WTC11 (cell line): ENCODE measurements at regions not wholly inside any gene's neighbourhood (a gene's known extent, or its start where the extent isn't known, plus 50 kb on each side); places are given as distances from the start of the nearest gene placed in this dataset.

Experiments
- ATAC-seq: fragments of 200-7000 bp; cut with Tn5 transposase; 2 replicates; pipeline ENCODE4 v1.10.0; 2021; ENCODE audit warnings: mild to moderate bottlenecking, moderate library complexity
- CTCF ChIA-PET: fragments of 300-600 bp; sonication (Branson Sonifier 250); formaldehyde crosslinking; loops from one replicate; lab custom pipeline; 2021; ENCODE audit warnings: antibody characterized with exemption; lab: Charles Lee
- POLR2A ChIA-PET: fragments of 350-600 bp; sonication (Branson Sonifier 250); formaldehyde crosslinking; loops from one replicate; lab custom pipeline; 2021; ENCODE audit warnings: antibody characterized with exemption; lab: Charles Lee
- DNase-seq: peaks from one replicate; pipeline ENCODE4 v3.0.0; 2021; ENCODE audit warnings: low spot score
- H3K27ac Mint-ChIP-seq: 2 replicates; pipeline ENCODE4 v1.8.0; 2021; ENCODE audit warnings: mixed read lengths
- H3K27me3 Mint-ChIP-seq: 2 replicates; pipeline ENCODE4 v1.8.0; 2021; ENCODE audit warnings: low read depth, mild to moderate bottlenecking, moderate library complexity, mixed read lengths
- H3K36me3 Mint-ChIP-seq: 2 replicates; pipeline ENCODE4 v1.8.0; 2021; ENCODE audit warnings: mixed read lengths
- H3K4me1 Mint-ChIP-seq: 2 replicates; pipeline ENCODE4 v1.8.0; 2022; ENCODE audit warnings: mixed read lengths
- H3K4me3 Mint-ChIP-seq: 2 replicates; pipeline ENCODE4 v1.8.0; 2021; ENCODE audit warnings: mild to moderate bottlenecking, moderate library complexity, mixed read lengths
- H3K9me3 Mint-ChIP-seq: 2 replicates; pipeline ENCODE4 v1.8.0; 2021; ENCODE audit warnings: mixed read lengths
- ESRRA ChIP-seq: sonication (generic); formaldehyde crosslinking; IDR thresholded peaks from 2 replicates; pipeline ENCODE4 v1.8.1; 2022; ENCODE audit warnings: mild to moderate bottlenecking, missing genetic modification reagents, borderline replicate concordance
- FOXP4 ChIP-seq: sonication (generic); formaldehyde crosslinking; IDR thresholded peaks from 2 replicates; pipeline ENCODE4 v1.8.0; 2022; ENCODE audit warnings: mild to moderate bottlenecking, missing genetic modification reagents
- GRHL2 ChIP-seq: fragments of 250-450 bp; sonication (Bioruptor Pico); IDR thresholded peaks from 2 replicates; pipeline ENCODE4 v1.8.0; 2022; ENCODE audit warnings: mild to moderate bottlenecking, moderate library complexity; ENCODE audit not compliant: insufficient replicate concordance, severe bottlenecking
- GTF2I ChIP-seq: fragments of 250-450 bp; sonication (Bioruptor Pico); conservative IDR thresholded peaks from 2 replicates; pipeline ENCODE4 v1.4.0; 2021; ENCODE audit warnings: mild to moderate bottlenecking
- HMGXB4 ChIP-seq: sonication (generic); formaldehyde crosslinking; IDR thresholded peaks from 2 replicates; pipeline ENCODE4 v1.8.1; 2023; ENCODE audit warnings: mild to moderate bottlenecking, moderate library complexity, missing genetic modification reagents
- MLX ChIP-seq: sonication (generic); formaldehyde crosslinking; IDR thresholded peaks from 2 replicates; pipeline ENCODE4 v1.8.1; 2023; ENCODE audit warnings: mild to moderate bottlenecking, missing genetic modification reagents, moderate library complexity
- NFATC4 ChIP-seq: fragments of 250-450 bp; sonication (Bioruptor Pico); IDR thresholded peaks from 2 replicates; pipeline ENCODE4 v1.9.0; 2021; ENCODE audit warnings: mild to moderate bottlenecking
- NFYB ChIP-seq: sonication (generic); formaldehyde crosslinking; conservative IDR thresholded peaks from 2 replicates; pipeline ENCODE4 v1.8.0; 2022; ENCODE audit warnings: low read depth, missing genetic modification reagents
- OVOL2 ChIP-seq: fragments of 250-450 bp; sonication (Bioruptor Pico); IDR thresholded peaks from 2 replicates; pipeline ENCODE4 v1.9.0; 2021; ENCODE audit warnings: mild to moderate bottlenecking, borderline replicate concordance
- PRRX2 ChIP-seq: fragments of 250-450 bp; sonication (Bioruptor Pico); IDR thresholded peaks from 2 replicates; pipeline ENCODE4 v1.8.0; 2021; ENCODE audit warnings: mild to moderate bottlenecking
- RORB ChIP-seq: fragments of 250-450 bp; sonication (Bioruptor Pico); IDR thresholded peaks from 2 replicates; pipeline ENCODE4 v1.9.0; 2021; ENCODE audit warnings: mild to moderate bottlenecking
- ZMAT4 ChIP-seq: fragments of 250-450 bp; sonication (Bioruptor Pico); IDR thresholded peaks from 2 replicates; pipeline ENCODE4 v1.9.0; 2021; ENCODE audit warnings: mild to moderate bottlenecking
- ZNF281 ChIP-seq: sonication (generic); formaldehyde crosslinking; IDR thresholded peaks from 2 replicates; pipeline ENCODE4 v1.8.0; 2023; ENCODE audit warnings: mild to moderate bottlenecking, missing genetic modification reagents
- ZNF317 ChIP-seq: sonication (generic); formaldehyde crosslinking; IDR thresholded peaks from 2 replicates; pipeline ENCODE4 v1.8.1; 2023; ENCODE audit warnings: low read depth, mild to moderate bottlenecking, moderate library complexity, missing genetic modification reagents, borderline replicate concordance
- ZNF423 ChIP-seq: fragments of 250-450 bp; sonication (Bioruptor Pico); IDR thresholded peaks from 2 replicates; pipeline ENCODE4 v2.1.2; 2022; ENCODE audit warnings: mild to moderate bottlenecking, moderate library complexity
- TF ChIP-seq, protein P1 (sequence below): sonication (generic); formaldehyde crosslinking; IDR thresholded peaks from 2 replicates; pipeline ENCODE4 v1.8.0; 2023; ENCODE audit warnings: missing genetic modification reagents, mild to moderate bottlenecking, borderline replicate concordance
- TF ChIP-seq, protein P2 (sequence below): sonication (generic); formaldehyde crosslinking; IDR thresholded peaks from 2 replicates; pipeline ENCODE4 v1.8.1; 2022; ENCODE audit warnings: low read depth, mild to moderate bottlenecking, moderate library complexity, missing genetic modification reagents, borderline replicate concordance
- TF ChIP-seq, protein P3 (sequence below): sonication (generic); formaldehyde crosslinking; IDR thresholded peaks from 2 replicates; pipeline ENCODE4 v1.8.1; 2023; ENCODE audit warnings: mild to moderate bottlenecking, missing genetic modification reagents
- TF ChIP-seq, protein P4 (sequence below): sonication (generic); formaldehyde crosslinking; IDR thresholded peaks from 2 replicates; pipeline ENCODE4 v1.8.1; 2022; ENCODE audit warnings: missing genetic modification reagents, borderline replicate concordance

DNA sequence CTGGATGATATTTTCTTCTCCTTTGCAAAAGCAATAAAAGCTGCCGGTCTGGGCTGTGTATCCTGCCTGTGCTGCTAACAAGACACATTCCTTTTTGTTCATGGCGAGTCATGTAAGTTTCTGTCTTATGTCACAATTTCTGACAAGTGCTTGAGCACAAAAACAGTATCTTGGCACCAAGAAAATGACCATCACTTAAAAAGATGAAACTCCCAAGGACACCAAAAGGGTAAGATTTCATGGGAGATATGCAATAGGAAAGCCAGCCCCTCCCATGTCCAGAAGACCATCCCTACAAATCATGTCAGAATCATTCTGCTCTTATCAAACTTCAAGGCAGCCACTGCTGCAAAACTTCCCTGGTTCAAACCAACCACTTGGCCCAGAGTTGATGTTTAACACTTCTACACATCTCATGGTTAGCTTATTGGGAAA is 375.4 kb upstream of the ZNF507 start (continued):
- TF ChIP-seq ZNF281 (CRISPR knock-in tag): no peak
- TF ChIP-seq GRHL2: no peak
- TF ChIP-seq, protein P1, sequence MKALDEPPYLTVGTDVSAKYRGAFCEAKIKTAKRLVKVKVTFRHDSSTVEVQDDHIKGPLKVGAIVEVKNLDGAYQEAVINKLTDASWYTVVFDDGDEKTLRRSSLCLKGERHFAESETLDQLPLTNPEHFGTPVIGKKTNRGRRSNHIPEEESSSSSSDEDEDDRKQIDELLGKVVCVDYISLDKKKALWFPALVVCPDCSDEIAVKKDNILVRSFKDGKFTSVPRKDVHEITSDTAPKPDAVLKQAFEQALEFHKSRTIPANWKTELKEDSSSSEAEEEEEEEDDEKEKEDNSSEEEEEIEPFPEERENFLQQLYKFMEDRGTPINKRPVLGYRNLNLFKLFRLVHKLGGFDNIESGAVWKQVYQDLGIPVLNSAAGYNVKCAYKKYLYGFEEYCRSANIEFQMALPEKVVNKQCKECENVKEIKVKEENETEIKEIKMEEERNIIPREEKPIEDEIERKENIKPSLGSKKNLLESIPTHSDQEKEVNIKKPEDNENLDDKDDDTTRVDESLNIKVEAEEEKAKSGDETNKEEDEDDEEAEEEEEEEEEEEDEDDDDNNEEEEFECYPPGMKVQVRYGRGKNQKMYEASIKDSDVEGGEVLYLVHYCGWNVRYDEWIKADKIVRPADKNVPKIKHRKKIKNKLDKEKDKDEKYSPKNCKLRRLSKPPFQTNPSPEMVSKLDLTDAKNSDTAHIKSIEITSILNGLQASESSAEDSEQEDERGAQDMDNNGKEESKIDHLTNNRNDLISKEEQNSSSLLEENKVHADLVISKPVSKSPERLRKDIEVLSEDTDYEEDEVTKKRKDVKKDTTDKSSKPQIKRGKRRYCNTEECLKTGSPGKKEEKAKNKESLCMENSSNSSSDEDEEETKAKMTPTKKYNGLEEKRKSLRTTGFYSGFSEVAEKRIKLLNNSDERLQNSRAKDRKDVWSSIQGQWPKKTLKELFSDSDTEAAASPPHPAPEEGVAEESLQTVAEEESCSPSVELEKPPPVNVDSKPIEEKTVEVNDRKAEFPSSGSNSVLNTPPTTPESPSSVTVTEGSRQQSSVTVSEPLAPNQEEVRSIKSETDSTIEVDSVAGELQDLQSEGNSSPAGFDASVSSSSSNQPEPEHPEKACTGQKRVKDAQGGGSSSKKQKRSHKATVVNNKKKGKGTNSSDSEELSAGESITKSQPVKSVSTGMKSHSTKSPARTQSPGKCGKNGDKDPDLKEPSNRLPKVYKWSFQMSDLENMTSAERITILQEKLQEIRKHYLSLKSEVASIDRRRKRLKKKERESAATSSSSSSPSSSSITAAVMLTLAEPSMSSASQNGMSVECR (CRISPR knock-in tag): no peak
- TF ChIP-seq, protein P2, sequence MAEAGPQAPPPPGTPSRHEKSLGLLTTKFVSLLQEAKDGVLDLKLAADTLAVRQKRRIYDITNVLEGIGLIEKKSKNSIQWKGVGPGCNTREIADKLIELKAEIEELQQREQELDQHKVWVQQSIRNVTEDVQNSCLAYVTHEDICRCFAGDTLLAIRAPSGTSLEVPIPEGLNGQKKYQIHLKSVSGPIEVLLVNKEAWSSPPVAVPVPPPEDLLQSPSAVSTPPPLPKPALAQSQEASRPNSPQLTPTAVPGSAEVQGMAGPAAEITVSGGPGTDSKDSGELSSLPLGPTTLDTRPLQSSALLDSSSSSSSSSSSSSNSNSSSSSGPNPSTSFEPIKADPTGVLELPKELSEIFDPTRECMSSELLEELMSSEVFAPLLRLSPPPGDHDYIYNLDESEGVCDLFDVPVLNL (CRISPR knock-in tag): no peak
- TF ChIP-seq NFATC4 (CRISPR knock-in tag): no peak
- no peak for TF ChIP-seq ESRRA
- TF ChIP-seq, protein P3, sequence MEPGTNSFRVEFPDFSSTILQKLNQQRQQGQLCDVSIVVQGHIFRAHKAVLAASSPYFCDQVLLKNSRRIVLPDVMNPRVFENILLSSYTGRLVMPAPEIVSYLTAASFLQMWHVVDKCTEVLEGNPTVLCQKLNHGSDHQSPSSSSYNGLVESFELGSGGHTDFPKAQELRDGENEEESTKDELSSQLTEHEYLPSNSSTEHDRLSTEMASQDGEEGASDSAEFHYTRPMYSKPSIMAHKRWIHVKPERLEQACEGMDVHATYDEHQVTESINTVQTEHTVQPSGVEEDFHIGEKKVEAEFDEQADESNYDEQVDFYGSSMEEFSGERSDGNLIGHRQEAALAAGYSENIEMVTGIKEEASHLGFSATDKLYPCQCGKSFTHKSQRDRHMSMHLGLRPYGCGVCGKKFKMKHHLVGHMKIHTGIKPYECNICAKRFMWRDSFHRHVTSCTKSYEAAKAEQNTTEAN: no peak
- TF ChIP-seq OVOL2 (CRISPR knock-in tag): no peak
- TF ChIP-seq ZNF423 (CRISPR knock-in tag): no peak

DNA sequence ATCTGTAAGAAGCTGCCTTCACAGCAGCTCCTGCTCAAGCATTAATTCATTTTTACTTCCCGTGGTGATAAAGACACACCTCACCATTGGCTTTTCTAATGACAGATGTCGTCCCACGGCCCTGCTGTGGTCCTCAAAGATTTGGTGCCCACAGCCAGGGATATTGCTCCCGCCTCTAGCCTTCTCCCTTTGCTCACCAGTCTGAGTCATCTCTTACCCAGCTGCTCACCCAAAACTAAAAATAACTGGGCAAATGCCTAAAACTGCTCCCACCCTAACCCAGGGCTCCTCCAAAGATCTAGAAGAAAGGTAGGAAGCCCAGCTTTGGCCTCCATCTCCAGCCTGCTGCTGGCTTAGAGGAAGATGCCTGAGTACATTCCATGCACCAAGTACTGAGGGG is 371.1 kb upstream of the ZNF507 start:
- Mint-ChIP-seq H3K36me3 (no peaks in the 10 kb centered on the region), H3K27ac (no peak overlapping the region), H3K4me3 (no peak overlapping the region), H3K4me1 (0 out of 2 replicates have a peak, but pooled peaks cover 2% of the 10 kb centered on the region), H3K27me3 (no peaks in the 10 kb centered on the region; the same call in 1 of the 2 replicates), H3K9me3 (no peaks in the 10 kb centered on the region)
- ATAC-seq (no peak), DNase-seq (no peak)
- ChIA-PET CTCF (no interaction called here), POLR2A (no interaction called here)
- TF ChIP-seq FOXP4 (CRISPR knock-in tag) (no peak), PRRX2 (CRISPR knock-in tag) (no peak), GTF2I (CRISPR knock-in tag) (no peak), HMGXB4 (CRISPR knock-in tag) (no peak), ZMAT4 (no peak), MLX (CRISPR knock-in tag) (no peak), ZNF317 (no peak), RORB (CRISPR knock-in tag) (no peak), NFYB (no peak)
- TF ChIP-seq, protein P4, sequence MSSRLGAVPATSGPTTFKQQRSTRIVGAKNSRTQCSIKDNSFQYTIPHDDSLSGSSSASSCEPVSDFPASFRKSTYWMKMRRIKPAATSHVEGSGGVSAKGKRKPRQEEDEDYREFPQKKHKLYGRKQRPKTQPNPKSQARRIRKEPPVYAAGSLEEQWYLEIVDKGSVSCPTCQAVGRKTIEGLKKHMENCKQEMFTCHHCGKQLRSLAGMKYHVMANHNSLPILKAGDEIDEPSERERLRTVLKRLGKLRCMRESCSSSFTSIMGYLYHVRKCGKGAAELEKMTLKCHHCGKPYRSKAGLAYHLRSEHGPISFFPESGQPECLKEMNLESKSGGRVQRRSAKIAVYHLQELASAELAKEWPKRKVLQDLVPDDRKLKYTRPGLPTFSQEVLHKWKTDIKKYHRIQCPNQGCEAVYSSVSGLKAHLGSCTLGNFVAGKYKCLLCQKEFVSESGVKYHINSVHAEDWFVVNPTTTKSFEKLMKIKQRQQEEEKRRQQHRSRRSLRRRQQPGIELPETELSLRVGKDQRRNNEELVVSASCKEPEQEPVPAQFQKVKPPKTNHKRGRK (CRISPR knock-in tag): no peak
